Activated CD8-positive, alpha-beta memory T cell treated with anti-CD3 and anti-CD28 coated beads, Interleukin-2, amount 10 ng/mL, durations not matched to agents 7 days and 5 days (primary cell): ENCODE measurements at regions not wholly inside any gene's neighbourhood (a gene's known extent, or its start where the extent isn't known, plus 50 kb on each side); places are given as distances from the start of the nearest gene placed in this dataset.
A peak's percentile ranks its signal among the peaks of the same experiment; 100 is the strongest.

ENCODE experiments used
- ATAC-seq: fragments of 150-1000 bp; cut with Tn5 transposase; one replicate; pipeline ENCODE4 v1.10.0; 2021; ENCODE audit warnings: moderate library complexity
- CTCF ChIA-PET: fragments of 350-600 bp; sonication (Branson Sonifier 250); formaldehyde crosslinking; loops from one replicate; lab custom pipeline; 2021; ENCODE audit warnings: antibody characterized with exemption; lab: Charles Lee
- DNase-seq: peaks from one replicate; pipeline ENCODE4 v3.0.0-alpha.2; 2020
- H3K27ac Mint-ChIP-seq: one replicate; pipeline ENCODE4 v1.8.0; 2021; ENCODE audit warnings: mild to moderate bottlenecking, mixed read lengths
- H3K27me3 Mint-ChIP-seq: one replicate; pipeline ENCODE4 v1.8.0; 2021; ENCODE audit warnings: mixed read lengths
- H3K36me3 Mint-ChIP-seq: one replicate; pipeline ENCODE4 v1.8.0; 2021; ENCODE audit warnings: mild to moderate bottlenecking, mixed read lengths
- H3K4me1 Mint-ChIP-seq: one replicate; pipeline ENCODE4 v1.8.0; 2021; ENCODE audit warnings: mixed read lengths
- H3K4me3 Mint-ChIP-seq: one replicate; pipeline ENCODE4 v1.8.0; 2021; ENCODE audit warnings: mild to moderate bottlenecking, moderate library complexity, mixed read lengths
- H3K9me3 Mint-ChIP-seq: one replicate; pipeline ENCODE4 v1.8.0; 2022; ENCODE audit warnings: low read depth, mixed read lengths

- Mint-ChIP-seq H3K4me1 (peaks cover 5% of the 10 kb centered on the region), H3K36me3 (no peaks in the 10 kb centered on the region), H3K27me3 (peaks cover 32% of the 10 kb centered on the region), H3K27ac (no peak overlapping the region), H3K4me3 (no peak overlapping the region), H3K9me3 (no peaks in the 10 kb centered on the region)
- CTCF ChIA-PET: no interaction called here
- ATAC-seq (no peak), DNase-seq (no peak)
These were observed 66.8 kb upstream of the JDP2 start for GRCh38 chr14:75361041-75361440.

- Mint-ChIP-seq H3K4me3 (no peak overlapping the region), H3K27me3 (peaks cover 32% of the 10 kb centered on the region), H3K9me3 (no peaks in the 10 kb centered on the region), H3K4me1 (peaks cover 5% of the 10 kb centered on the region), H3K27ac (no peak overlapping the region), H3K36me3 (no peaks in the 10 kb centered on the region)
- CTCF ChIA-PET: interaction anchor here (0.7 to 1.1 kb wide), 2 partner anchors 59 to 308 kb away, joined by 3 read pairs; no protein-coding TSS in a partner anchor
- DNase-seq: no peak
- ATAC-seq: no peak
These were observed 65.9 kb upstream of the JDP2 start for GRCh38 chr14:75361751-75362433.

- H3K9me3 Mint-ChIP-seq: no peaks in the 10 kb centered on the region
These were observed 64.7 kb upstream of the JDP2 start for GRCh38 chr14:75363130-75363529.

GRCh38 chr14:75363570-75364227, 64.1 kb upstream of the JDP2 start:
- DNase-seq (no peak), ATAC-seq (no peak)
- peak overlapping the region; percentile 9 for H3K4me3 Mint-ChIP-seq
- peaks cover 5% of the 10 kb centered on the region for H3K4me1 Mint-ChIP-seq
- CTCF ChIA-PET: interaction anchor here (0.8 kb wide), 2 partner anchors 29 to 117 kb away, joined by 3 read pairs; no protein-coding TSS in a partner anchor
- H3K27ac Mint-ChIP-seq: no peak overlapping the region
- H3K27me3 Mint-ChIP-seq: peaks cover 34% of the 10 kb centered on the region
- H3K36me3 Mint-ChIP-seq: no peaks in the 10 kb centered on the region
- no peaks in the 10 kb centered on the region for H3K9me3 Mint-ChIP-seq

More at GRCh38 chr14:75363130-75363529, 64.7 kb upstream of the JDP2 start:
- no peak overlapping the region for H3K27ac Mint-ChIP-seq
- peaks cover 5% of the 10 kb centered on the region for H3K4me1 Mint-ChIP-seq
- no peaks in the 10 kb centered on the region for H3K36me3 Mint-ChIP-seq
- peaks cover 34% of the 10 kb centered on the region for H3K27me3 Mint-ChIP-seq
- DNase-seq (no peak), ATAC-seq (no peak)
- H3K4me3 Mint-ChIP-seq: no peak overlapping the region
- CTCF ChIA-PET: interaction anchor here (0.8 kb wide), 2 partner anchors 28 to 118 kb away, joined by 3 read pairs; no protein-coding TSS in a partner anchor

- Mint-ChIP-seq H3K4me1 (peaks cover 5% of the 10 kb centered on the region), H3K27ac (no peak overlapping the region), H3K4me3 (no peak overlapping the region), H3K9me3 (no peaks in the 10 kb centered on the region), H3K27me3 (peaks cover 28% of the 10 kb centered on the region), H3K36me3 (no peaks in the 10 kb centered on the region)
- DNase-seq (no peak), ATAC-seq (no peak)
- CTCF ChIA-PET: interaction anchor here (1.5 kb wide), 1 partner anchor 14 kb away, joined by 3 read pairs; no protein-coding TSS in a partner anchor
These were observed 62.7 kb upstream of the JDP2 start for GRCh38 chr14:75365116-75365515.

- Mint-ChIP-seq H3K36me3 (no peaks in the 10 kb centered on the region), H3K4me3 (no peak overlapping the region), H3K4me1 (peaks cover 5% of the 10 kb centered on the region), H3K9me3 (no peaks in the 10 kb centered on the region), H3K27me3 (peaks cover 33% of the 10 kb centered on the region), H3K27ac (no peak overlapping the region)
- DNase-seq: no peak
- CTCF ChIA-PET: no interaction called here
- ATAC-seq: no peak
These were observed 60.9 kb upstream of the JDP2 start for GRCh38 chr14:75366963-75367362.

GRCh38 chr14:75368333-75368732, 59.5 kb upstream of the JDP2 start:
- peaks cover 37% of the 10 kb centered on the region for H3K27me3 Mint-ChIP-seq
- DNase-seq (no peak), ATAC-seq (no peak)
- CTCF ChIA-PET: no interaction called here
- no peaks in the 10 kb centered on the region for H3K36me3 Mint-ChIP-seq
- H3K27ac Mint-ChIP-seq: no peak overlapping the region
- H3K9me3 Mint-ChIP-seq: no peaks in the 10 kb centered on the region
- H3K4me3 Mint-ChIP-seq: no peak overlapping the region
- H3K4me1 Mint-ChIP-seq: peaks cover 5% of the 10 kb centered on the region

- Mint-ChIP-seq H3K4me1 (no peaks in the 10 kb centered on the region), H3K36me3 (no peaks in the 10 kb centered on the region), H3K27ac (no peak overlapping the region), H3K9me3 (no peaks in the 10 kb centered on the region), H3K4me3 (no peak overlapping the region), H3K27me3 (peaks cover 36% of the 10 kb centered on the region)
- CTCF ChIA-PET: no interaction called here
- DNase-seq (no peak), ATAC-seq (no peak)
These were observed 58.3 kb upstream of the JDP2 start for GRCh38 chr14:75369506-75369905.

- CTCF ChIA-PET: no interaction called here
- ATAC-seq (no peak), DNase-seq (no peak)
- Mint-ChIP-seq H3K9me3 (no peaks in the 10 kb centered on the region), H3K4me1 (no peaks in the 10 kb centered on the region), H3K4me3 (no peak overlapping the region), H3K27me3 (peaks cover 26% of the 10 kb centered on the region), H3K27ac (no peak overlapping the region), H3K36me3 (no peaks in the 10 kb centered on the region)
These were observed 57.2 kb upstream of the JDP2 start for GRCh38 chr14:75370416-75371205.

GRCh38 chr14:75371297-75371696, 56.5 kb upstream of the JDP2 start:
- DNase-seq (no peak), ATAC-seq (no peak)
- CTCF ChIA-PET: no interaction called here
- Mint-ChIP-seq H3K36me3 (no peaks in the 10 kb centered on the region), H3K27ac (no peak overlapping the region), H3K9me3 (no peaks in the 10 kb centered on the region), H3K4me1 (no peaks in the 10 kb centered on the region), H3K27me3 (peaks cover 26% of the 10 kb centered on the region), H3K4me3 (no peak overlapping the region)

GRCh38 chr14:75372260-75372659, 55.6 kb upstream of the JDP2 start:
- ATAC-seq: no peak
- no peak for DNase-seq
- no peaks in the 10 kb centered on the region for H3K9me3 Mint-ChIP-seq
- H3K4me3 Mint-ChIP-seq: no peak overlapping the region
- CTCF ChIA-PET: no interaction called here
- no peaks in the 10 kb centered on the region for H3K4me1 Mint-ChIP-seq
- H3K27me3 Mint-ChIP-seq: peaks cover 25% of the 10 kb centered on the region
- no peak overlapping the region for H3K27ac Mint-ChIP-seq
- no peaks in the 10 kb centered on the region for H3K36me3 Mint-ChIP-seq

- Mint-ChIP-seq H3K27ac (no peak overlapping the region), H3K4me3 (no peak overlapping the region), H3K4me1 (no peaks in the 10 kb centered on the region), H3K36me3 (no peaks in the 10 kb centered on the region), H3K27me3 (peaks cover 29% of the 10 kb centered on the region), H3K9me3 (no peaks in the 10 kb centered on the region)
- CTCF ChIA-PET: no interaction called here
- DNase-seq (no peak), ATAC-seq (no peak)
These were observed 54.7 kb upstream of the JDP2 start for GRCh38 chr14:75373133-75373532.

GRCh38 chr14:75373616-75374015, 54.2 kb upstream of the JDP2 start:
- no peaks in the 10 kb centered on the region for H3K4me1 Mint-ChIP-seq
- H3K27ac Mint-ChIP-seq: no peak overlapping the region
- no peaks in the 10 kb centered on the region for H3K9me3 Mint-ChIP-seq
- peaks cover 31% of the 10 kb centered on the region for H3K27me3 Mint-ChIP-seq
- ATAC-seq (no peak), DNase-seq (no peak)
- no peak overlapping the region for H3K4me3 Mint-ChIP-seq
- no peaks in the 10 kb centered on the region for H3K36me3 Mint-ChIP-seq
- CTCF ChIA-PET: no interaction called here
